HG03432 (cell line): ENCODE measurements at regions not wholly inside any gene's neighbourhood (a gene's known extent, or its start where the extent isn't known, plus 50 kb on each side); places are given as distances from the start of the nearest gene placed in this dataset.

Experiments
- ATAC-seq: cut with Tn5 transposase; IDR thresholded peaks from one replicate; pipeline ENCODE4 v1.9.1; 2021; ENCODE audit warnings: mild to moderate bottlenecking, moderate library complexity; ENCODE audit not compliant: unreplicated experiment

DNA sequence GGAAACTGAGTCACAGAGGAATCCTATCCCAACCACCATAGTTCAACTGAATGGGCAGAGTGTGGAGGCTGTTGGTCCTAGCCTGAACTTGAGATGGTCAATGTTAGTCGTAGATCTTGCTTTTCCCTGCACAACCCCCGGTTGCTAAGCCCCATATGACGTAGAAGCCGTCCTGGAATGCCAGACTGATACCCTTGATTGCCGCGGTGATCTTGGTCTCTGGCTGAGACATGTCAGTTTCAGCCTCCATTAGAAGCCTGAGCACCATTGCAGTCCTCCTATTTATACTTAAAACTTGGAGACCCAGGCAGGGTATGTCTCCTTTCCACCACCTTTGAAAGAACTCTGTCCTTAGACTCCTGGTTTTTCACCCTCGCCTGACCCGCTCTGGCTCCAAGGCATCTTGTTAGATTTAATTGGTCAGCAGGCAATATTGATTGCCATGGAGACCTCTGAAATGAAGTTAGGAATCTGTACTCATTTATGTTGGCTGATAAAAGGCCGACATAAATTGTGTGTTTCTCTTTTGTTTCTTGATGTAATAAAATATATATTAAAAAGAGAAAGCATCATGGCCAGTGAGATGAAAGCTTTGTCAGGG, 53.4 kb downstream of the RPLP1 start:
- no peak for ATAC-seq

DNA sequence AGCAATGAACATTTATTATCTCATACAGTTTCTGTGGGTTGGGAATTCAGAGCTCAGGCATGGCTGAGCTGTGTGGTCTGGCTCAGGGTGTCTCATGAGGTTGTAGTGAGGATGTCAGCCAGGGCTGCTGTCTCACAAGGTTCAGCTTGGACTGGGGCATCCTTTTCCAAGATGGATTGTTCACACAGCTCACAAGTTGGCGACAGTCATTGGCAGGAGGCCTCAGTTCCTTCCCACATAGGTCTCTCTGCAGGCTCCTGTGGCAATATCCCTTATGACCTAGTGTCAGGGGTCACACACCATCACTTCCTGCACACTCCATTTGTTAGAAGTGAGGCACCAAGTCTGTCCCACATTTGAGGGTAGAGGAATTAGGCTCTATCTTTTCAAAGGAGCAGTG, 56.0 kb downstream of the RPLP1 start:
- no peak for ATAC-seq

DNA sequence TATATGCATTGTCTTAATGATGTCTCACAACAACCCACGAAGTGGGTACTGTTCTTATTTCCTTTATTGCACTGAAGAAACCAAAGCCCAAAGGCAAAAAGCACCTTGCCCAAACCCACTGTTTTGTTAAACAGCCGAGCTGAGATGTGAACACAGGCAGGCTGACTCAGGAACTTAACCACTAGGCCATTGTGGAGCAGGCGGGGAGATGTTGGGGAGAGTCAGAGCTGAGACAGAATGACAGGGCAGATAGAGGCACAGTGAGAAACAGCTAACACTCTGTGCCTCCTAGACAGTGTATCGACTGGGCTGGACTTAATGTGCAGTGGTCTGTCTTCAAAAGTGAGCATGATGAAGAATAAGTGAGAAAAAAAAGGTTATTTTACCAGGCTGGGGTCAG, 56.5 kb downstream of the RPLP1 start:
- ATAC-seq = no peak

DNA sequence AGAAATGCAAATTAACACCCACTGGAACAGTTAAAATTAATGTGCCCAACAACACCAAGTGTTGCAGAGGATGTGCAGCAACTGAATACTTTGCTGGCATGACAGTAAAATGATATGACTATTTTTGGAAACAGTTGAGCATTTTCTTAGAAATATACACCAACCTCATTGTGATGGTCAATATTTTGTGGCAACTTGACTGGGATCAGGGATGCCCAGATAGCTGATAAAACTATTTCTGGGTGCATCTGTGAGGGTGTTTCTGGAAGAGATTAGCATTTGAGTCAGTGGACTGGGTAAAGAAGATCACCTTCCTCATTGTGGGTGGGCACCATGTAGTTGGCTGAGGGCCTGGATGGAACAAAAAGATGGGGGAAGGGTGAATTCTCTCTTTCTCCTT, 57.9 kb downstream of the RPLP1 start:
- no peak for ATAC-seq

DNA sequence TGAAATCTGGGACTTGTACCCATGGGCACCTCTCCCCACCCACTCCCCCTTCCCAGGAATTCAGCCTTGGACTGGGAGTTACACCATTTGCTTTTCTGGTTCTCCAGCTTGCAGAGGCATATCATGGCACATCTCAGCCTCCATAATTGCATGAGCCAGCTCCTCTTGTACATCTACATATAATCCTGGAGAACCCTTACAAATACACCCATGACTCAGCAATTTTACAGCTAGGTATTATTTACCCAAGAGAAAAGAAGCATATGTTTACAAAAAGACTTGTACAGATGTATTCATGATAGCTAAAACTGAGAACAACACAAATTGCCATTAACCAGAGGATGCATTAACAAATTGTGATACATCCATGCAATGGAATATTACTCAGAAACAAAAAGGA, 58.4 kb downstream of the RPLP1 start:
- ATAC-seq = no peak

DNA sequence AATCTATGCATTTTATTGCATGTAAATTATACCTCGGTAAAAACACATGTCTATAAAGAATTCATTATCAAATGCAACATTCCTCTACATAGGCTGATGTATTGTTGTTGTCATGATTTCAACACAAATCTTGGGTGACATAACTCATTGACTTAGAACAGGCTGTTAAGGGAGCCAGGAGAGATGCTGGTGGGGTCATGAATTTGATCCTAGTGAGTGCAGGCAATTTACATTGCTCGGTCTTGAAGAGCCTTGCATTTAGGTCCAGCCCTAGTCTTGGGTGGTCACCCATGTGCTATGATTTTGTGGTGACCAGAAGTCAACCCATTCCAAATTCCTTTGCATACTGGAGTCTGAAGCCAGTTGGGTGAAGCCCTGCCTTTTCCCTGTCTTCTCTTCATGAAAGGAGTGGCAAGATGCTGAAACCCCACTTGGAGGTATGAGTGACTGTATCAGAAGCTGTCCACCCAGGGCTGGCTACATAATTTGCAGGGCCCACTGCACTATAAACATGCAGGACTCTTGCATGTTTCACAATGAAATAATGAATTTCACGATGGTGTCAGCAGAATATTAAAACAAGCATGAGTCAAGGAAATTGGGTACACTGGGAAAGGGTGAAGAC, 59.2 kb downstream of the RPLP1 start:
- ATAC-seq = no peak

DNA sequence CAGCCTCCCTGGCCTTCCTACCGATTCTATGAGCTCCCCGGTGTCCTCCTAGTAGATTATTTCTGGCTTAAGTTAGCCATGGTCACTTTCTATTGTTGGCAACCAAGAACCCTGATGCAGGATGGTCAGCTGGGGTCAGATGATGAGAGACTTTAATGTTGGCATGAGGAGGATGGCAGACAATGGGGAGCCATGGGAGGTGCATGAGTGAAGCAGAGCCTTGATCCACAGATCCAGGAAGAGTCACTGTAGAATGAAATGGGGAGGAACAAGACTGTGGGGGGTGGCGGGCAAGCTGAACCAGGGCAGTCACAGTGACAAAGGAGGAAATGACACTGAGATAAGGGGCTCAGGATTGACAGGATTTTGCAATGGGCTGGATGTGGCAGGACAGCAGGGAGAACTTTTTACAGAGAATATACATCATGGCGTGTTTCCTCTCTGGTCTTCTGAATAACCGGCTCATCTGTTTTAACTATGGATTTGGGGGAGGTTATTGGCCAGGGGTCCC, 60.9 kb downstream of the RPLP1 start:
- ATAC-seq = no peak

DNA sequence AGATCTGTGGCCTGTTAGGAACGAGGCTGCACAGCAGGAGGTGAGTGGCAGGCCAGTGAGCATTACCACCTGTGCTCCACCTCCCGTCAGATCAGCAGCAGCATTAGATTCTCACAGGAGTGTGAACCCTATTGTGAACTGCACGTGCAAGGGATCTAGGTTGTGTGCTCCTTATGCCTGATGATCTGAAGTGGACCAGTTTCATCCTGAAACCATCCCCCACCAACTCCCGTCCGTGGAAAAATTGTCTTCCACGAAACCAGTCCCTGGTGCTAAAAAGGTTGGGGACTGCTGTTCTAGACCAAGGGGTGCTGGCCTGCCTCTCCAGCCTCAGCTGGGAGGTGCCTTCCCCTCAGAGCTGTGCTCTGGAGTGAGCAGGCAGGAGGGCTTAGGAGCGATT, 61.4 kb downstream of the RPLP1 start:
- no peak for ATAC-seq

DNA sequence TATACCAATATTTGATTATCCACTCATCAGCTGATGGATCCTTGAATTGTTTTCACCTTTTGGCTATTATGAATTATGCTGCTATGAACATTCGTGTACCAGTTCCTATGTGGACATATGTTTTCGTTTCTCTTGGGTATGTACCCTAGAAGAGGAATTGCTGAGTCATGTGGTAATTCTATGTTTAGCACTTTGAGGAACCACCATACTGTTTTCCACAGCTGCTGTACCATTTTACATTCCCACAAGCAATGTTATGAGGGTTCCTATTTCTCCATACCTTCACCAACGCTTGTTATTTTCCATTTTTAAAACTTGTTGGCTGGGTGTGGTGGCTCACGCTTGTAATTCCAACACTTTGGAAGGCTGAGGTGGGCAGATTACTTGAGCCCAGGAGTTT, 62.9 kb downstream of the RPLP1 start:
- ATAC-seq = no peak

DNA sequence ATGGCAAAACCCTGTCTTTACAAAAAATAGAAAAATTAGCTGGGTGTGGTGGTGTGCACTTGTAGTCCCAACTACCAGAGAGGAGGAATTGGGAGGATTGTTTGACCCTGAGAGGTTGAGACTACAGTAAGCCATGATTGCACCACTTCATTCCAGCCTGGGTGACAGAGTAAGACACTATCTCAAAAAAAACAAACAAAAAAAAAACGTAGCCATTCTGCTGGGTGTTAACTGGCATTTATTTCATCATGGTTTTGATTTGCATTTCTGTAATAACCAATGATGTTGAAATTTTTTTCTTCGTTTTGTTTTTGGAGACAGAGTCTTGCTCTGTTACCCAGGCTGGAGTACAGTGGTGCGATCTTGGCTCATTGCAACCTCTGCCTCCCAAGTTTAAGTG, 63.3 kb downstream of the RPLP1 start:
- no peak for ATAC-seq

DNA sequence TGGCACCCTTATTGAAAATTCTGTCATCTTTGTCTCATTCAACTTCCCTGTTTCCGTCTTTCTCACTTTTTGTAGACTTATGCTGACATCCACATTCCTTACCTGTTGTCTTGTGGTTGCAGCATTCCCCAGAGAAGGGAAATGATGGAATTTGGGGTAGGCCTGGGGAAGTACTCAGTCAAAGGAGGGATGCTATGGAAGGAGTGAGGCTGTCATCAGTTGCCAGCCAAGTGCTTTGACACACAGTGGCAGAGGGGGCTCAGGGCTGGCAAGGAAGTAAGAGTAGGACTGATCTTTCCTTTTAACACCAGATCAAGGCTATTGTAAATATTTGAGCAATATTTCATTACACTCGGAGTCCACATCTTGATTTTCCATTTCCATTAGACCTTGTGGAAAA, 64.4 kb downstream of the RPLP1 start:
- no peak for ATAC-seq

DNA sequence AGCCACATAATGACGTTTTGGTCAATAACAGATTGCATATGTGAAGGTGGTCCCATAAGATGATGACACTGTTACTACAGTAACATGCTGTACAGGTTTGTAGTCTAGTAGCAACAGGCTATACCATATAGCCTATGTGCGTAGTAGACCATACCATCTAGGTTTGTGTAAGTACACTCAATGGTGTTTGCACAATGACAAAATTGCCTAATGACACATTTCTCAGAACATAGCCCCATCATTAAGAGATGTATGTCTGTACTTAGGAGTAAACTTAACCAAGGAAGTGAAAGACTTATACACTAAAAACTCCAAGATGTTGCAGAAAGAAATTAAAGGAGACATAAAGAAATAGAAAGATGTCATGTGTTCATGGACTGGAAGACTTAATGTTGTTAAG, 66.2 kb downstream of the RPLP1 start:
- no peak for ATAC-seq

DNA sequence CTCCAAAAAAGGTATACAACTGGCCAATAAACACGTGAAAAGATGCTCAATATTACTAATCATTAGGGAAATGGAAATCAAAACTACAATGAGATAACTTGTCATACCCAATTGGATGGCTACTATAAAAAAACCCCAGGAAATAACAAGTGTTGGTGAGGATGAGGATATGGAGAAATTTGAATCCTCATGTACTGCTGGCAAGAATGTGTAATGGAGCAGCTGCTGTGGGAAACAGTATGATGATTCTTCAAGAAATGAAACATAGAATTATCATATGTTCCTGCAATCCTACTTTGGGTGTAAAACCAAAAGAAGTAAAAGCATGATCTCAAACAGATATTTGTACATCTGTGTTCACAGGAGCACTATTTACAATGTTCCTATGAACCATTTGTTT, 67.4 kb downstream of the RPLP1 start:
- ATAC-seq = no peak

DNA sequence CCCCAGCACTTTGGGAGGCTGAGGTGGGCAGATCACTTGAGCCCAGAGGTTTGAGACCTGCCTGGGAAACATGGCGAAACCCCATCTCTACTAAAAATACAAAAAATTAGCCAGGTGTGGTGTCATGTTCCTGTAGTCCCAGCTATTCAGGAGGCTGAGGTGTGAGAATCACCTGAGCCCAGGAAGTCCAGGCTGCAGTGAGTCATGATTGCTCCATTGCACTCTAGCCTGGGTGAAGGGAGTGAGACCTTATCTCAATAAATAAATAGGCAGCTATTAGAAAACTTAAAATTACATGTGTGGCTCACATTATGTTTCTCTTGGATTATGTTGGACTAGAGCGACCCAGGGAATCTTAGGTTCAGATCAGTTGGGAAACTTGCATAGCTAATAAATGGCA, 69.7 kb downstream of the RPLP1 start:
- ATAC-seq = no peak

DNA sequence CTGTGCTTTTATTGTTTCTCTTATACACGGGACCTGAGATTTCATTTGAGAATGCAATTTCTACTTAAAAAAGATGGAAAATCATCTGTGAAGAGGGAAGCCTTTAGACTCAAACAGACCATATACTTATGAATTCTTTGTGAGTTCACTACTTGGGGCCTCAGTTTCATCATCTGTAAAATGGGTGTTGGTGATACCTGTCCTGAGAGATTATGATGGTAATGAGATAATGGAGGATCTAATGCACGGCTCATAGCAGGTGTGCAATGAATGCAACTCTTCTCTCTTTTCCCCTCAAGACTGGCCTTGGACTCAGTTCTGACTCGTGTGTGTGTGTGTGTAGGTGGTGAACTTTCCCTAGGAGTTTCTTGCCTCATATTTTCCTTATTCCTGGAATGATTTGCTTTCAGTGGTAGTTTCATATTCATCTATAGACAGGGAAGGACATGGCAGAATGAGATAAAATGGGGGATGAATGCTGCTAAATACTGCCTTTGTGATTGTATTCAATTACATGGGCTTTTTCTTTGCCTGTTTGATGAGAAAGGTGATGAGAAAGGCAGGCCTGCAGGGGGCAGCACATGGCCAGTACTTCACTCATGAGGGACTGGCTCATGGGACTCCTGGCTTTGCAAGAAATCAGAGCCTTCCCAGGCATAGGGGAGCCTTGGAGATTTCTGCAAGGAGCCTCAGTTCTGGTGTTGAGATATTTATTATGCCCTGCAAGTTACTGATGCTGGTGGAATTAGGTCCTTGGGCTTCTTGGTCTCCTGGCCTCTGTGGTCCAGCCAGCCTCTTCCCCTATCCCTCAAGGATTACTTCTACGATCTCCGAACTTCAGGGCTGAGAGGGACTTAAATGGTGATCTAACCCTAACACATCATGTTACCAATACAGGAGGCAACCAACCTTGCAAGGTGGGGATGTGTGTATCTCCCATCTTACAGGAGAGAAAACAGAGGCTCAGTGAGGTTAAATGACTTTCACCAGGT, 70.7 kb downstream of the RPLP1 start:
- ATAC-seq = no peak

DNA sequence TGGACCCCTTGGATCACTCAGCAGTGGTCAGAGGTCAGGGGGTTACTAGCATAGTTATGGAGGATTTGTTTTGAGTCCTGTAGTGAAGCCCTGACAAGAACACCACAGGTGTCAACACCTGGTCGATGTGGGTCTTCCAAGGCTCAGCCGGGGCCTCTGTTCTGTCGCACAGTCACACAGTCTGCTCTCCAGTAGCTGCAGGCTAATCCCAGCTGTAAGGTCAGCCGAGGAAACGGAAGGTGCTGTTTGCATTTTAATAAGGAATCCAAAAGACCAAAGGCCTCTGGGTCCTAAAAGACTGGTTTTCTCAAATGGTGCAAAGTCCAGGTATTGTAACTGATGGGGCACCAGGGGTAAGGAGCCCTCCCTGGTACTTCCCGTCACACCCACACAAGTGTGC, 71.7 kb downstream of the RPLP1 start:
- ATAC-seq = no peak

DNA sequence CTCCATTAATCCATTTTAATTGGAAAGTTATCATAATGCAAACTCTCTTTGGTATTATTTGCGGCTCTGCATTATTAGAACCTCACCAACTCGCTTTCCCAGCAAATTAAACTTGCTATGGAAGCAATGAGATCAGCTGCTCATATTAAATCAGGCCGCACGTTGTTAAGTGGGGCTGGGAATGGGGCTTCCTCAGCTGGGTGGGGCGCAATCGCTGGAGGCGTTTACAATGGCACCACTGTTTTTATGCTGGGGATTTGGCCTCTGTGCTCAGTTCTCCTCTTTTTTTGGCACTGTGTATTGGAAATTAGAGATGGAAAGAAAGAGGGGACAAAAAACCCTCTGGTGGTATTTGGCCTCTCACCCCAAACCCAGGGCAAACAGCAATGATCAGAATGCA, 72.2 kb downstream of the RPLP1 start:
- no peak for ATAC-seq

DNA sequence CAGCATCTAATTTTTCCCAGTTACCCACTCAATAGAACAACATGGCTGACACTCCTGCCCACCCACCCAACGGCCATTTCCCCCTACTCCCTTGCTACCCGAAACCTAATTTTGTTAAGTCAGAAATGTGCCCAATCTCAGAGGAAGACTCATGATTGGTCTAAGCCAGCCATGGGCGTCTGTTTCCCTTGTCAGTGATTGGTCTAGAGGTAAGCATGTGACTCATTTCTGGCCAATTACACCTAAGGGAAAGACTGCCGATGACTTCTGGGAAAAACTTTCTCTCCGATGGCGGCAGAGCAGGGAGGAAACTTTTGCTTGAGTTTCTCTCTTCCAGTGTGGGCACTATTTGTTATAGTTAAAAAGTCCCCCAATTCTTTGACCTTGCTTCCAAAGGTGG, 72.9 kb downstream of the RPLP1 start:
- ATAC-seq = no peak

DNA sequence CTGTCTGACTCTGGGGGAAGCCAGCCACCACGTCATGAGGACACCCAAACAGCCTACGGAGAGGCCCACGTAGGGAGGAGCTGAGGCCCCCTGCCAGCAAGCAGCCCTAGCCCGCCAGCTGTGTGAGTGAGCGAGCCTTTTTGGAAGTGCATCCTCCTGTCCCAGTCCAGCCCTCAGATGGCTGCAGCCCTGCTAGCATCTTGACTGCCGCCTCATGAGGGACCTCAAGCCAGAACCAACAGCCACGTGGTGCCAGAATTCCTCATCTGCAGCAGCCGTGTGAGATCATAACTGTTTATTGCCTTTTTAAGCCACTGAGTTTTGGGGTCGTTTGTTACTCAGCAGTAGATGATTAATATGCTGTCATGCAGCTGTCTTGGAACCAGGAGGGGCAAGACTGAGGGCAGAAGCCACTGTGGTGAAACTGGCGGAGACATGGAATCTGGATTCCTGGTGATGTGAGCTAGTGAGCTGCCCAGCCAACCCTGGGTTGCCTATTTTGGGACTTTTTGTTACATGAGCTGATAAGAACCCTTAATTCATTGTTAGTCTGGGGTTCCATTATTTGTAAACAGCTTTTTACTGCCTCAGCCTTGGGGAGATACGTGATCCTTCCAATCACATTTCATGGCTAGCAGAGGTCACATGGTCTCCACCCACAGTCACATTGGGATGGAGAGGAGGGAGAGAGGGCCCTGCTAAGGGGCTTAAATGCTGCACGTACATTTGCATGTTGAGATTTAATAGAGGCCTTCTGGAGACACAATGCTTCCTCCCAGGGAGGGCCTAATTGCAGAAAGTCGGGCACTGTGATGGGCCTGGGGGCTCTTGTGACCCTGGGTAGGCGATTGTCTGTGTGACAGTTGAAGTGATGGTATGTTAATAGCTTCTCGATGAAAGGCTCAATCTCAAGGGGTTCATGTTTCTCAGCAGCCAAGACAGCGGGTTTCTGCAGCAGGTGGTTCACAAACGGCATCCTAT, 73.8 kb downstream of the RPLP1 start:
- ATAC-seq = no peak

DNA sequence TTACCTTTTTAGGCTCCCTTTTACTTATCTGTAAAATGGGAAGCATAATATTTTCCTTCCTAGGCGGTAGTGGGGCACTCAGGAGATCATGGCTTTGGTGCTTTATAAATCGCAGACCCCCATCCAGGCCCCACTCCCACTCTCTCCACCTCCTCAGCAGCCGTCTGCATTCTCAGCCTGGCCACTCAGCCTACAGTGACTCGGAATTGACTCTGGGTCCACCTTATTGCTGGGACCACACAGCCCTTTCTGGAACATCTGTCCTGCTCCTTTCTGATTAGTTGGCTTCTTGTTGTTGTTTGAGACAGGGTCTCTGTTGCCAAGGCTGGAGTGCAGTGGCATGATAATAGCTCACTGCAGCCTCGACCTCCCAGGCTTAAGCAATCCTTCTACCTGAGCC, 76.5 kb downstream of the RPLP1 start:
- ATAC-seq = no peak
